ENCODE measurements at regions not wholly inside any gene's neighbourhood (a gene's known extent, or its start where the extent isn't known, plus 50 kb on each side); places are given as distances from the start of the nearest gene placed in this dataset.

DNA sequence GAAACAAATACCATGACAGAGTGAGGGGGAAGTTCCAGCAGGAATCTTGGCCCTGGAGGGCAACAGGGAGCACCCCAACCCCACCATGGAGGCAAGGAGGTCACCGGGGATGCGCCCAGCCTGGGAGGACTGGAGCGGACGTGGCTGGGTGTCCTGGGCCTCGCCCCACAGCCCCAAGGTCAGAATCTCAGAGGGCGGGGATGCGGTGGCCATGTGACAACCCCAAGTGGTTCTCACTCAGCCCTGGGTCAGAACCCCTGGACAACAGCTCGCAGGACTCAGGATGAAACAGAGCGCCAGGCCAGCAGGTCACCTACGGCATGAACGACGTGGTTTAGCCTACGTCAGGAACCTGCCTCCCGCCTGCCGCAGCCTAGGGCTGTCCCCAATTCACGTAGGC lies 64.0 kb upstream of the ZNF354A start:
- Mint-ChIP-seq H3K4me3 (no peak overlapping the region), H3K9me3 (peaks cover 57% of the 10 kb centered on the region), H3K36me3 (ENCODE audit: low read depth) (peaks cover 15% of the 10 kb centered on the region), H3K27me3 (ENCODE audit: low read depth, poor library complexity) (peaks cover 14% of the 10 kb centered on the region), H3K4me1 (peaks cover 20% of the 10 kb centered on the region), H3K27ac (no peak overlapping the region)
- no peak for DNase-seq
- no peak for TF ChIP-seq CTCF (IDR thresholded peaks at IDR 0.05)

GRCh38 chr5:178793696-178794095 lies 63.2 kb upstream of the ZNF354A start:
- peaks cover 58% of the 10 kb centered on the region for H3K9me3 Mint-ChIP-seq
- TF ChIP-seq CTCF (IDR thresholded peaks at IDR 0.05) = no peak
- H3K36me3 Mint-ChIP-seq (ENCODE audit: low read depth) = peaks cover 16% of the 10 kb centered on the region
- no peak overlapping the region for H3K4me3 Mint-ChIP-seq
- no peak overlapping the region for H3K27ac Mint-ChIP-seq
- DNase-seq = no peak
- H3K4me1 Mint-ChIP-seq = peaks cover 17% of the 10 kb centered on the region
- peaks cover 14% of the 10 kb centered on the region for H3K27me3 Mint-ChIP-seq (ENCODE audit: low read depth, poor library complexity)

DNA sequence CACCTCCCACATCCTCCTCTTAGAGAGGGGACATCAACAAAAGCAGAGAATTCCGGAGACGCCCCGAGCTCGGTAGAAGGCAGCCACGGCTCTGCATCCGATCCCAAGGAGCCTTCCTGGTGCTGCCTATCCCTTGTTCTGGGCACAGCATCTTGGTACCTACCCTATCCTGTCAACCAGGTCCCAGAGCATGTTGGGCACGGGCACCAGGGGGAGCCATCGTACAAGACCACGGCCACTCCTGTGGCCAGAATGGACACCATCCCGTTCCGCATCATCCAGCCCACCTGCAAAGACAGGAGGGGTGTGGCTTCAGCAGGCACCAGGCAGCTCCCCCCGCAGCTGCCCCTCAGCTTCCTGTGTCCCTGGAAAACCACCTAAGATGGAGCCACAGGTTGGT lies 62.7 kb upstream of the ZNF354A start:
- peaks cover 16% of the 10 kb centered on the region for H3K36me3 Mint-ChIP-seq (ENCODE audit: low read depth)
- H3K4me1 Mint-ChIP-seq = peaks cover 15% of the 10 kb centered on the region
- peak; percentile 51 for DNase-seq
- no peak overlapping the region for H3K27ac Mint-ChIP-seq
- no peak overlapping the region for H3K4me3 Mint-ChIP-seq
- peak; percentile 33 for TF ChIP-seq CTCF (IDR thresholded peaks at IDR 0.05)
- peaks cover 14% of the 10 kb centered on the region for H3K27me3 Mint-ChIP-seq (ENCODE audit: low read depth, poor library complexity)
- peaks cover 58% of the 10 kb centered on the region for H3K9me3 Mint-ChIP-seq

DNA sequence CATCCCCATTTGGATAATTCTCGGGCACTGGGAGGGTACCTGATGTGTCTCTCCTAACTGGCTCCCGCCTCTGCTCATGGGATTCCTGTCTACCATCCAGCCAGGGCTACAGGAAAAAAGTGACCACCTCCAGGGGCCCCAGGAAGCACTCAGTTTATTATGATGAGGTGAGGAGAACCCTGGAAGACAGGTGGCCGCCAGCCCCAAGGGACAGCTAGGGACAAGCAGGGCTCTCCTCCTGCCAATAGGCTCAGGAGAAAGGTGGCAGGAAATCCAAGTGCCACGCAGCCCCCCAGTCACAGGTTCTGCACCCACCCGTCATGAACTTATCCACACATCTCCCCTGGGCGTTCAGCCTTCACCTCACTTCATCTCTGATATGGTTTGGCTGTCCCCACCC lies 61.5 kb upstream of the ZNF354A start:
- H3K27me3 Mint-ChIP-seq (ENCODE audit: low read depth, poor library complexity) = peaks cover 9% of the 10 kb centered on the region

GRCh38 chr5:178790371-178790770 lies 59.9 kb upstream of the ZNF354A start:
- H3K27me3 Mint-ChIP-seq (ENCODE audit: low read depth, poor library complexity) = peaks cover 9% of the 10 kb centered on the region
- no peak overlapping the region for H3K27ac Mint-ChIP-seq
- no peak for DNase-seq
- H3K4me1 Mint-ChIP-seq = peaks cover 29% of the 10 kb centered on the region
- no peak overlapping the region for H3K4me3 Mint-ChIP-seq
- TF ChIP-seq CTCF (IDR thresholded peaks at IDR 0.05) = no peak
- H3K9me3 Mint-ChIP-seq = peaks cover 60% of the 10 kb centered on the region
- peaks cover 16% of the 10 kb centered on the region for H3K36me3 Mint-ChIP-seq (ENCODE audit: low read depth)

More for the DNA sequence above, 61.5 kb upstream of the ZNF354A start:
- Mint-ChIP-seq H3K9me3 (peaks cover 61% of the 10 kb centered on the region), H3K4me1 (peaks cover 20% of the 10 kb centered on the region), H3K4me3 (no peak overlapping the region), H3K27ac (no peak overlapping the region), H3K36me3 (ENCODE audit: low read depth) (peaks cover 16% of the 10 kb centered on the region)
- no peak for TF ChIP-seq CTCF (IDR thresholded peaks at IDR 0.05)
- DNase-seq = no peak

GRCh38 chr5:178788381-178789085 lies 58.1 kb upstream of the ZNF354A start:
- Mint-ChIP-seq H3K4me3 (no peak overlapping the region), H3K36me3 (ENCODE audit: low read depth) (peaks cover 16% of the 10 kb centered on the region), H3K9me3 (peaks cover 54% of the 10 kb centered on the region), H3K27me3 (ENCODE audit: low read depth, poor library complexity) (peaks cover 4% of the 10 kb centered on the region), H3K4me1 (peaks cover 29% of the 10 kb centered on the region), H3K27ac (no peak overlapping the region)
- no peak for DNase-seq
- TF ChIP-seq CTCF (IDR thresholded peaks at IDR 0.05) = no peak
